CD4-positive, alpha-beta T cell (primary cell): ENCODE measurements at regions not wholly inside any gene's neighbourhood (a gene's known extent, or its start where the extent isn't known, plus 50 kb on each side); places are given as distances from the start of the nearest gene placed in this dataset.
A peak's percentile ranks its signal among the peaks of the same experiment; 100 is the strongest.

Experiments
- ATAC-seq: fragments of 200-7000 bp; cut with Tn5 transposase; one replicate; pipeline ENCODE4 v1.10.0; 2022; ENCODE audit warnings: mild to moderate bottlenecking; ENCODE audit not compliant: poor library complexity
- CTCF ChIA-PET: fragments of 350-600 bp; sonication (Branson Sonifier 250); formaldehyde crosslinking; loops from one replicate; lab custom pipeline; 2021; ENCODE audit warnings: antibody characterized with exemption, inconsistent platforms; lab: Charles Lee
- POLR2A ChIA-PET: fragments of 350-600 bp; sonication (Branson Sonifier 250); formaldehyde crosslinking; loops from one replicate; lab custom pipeline; 2021; ENCODE audit warnings: antibody characterized with exemption, inconsistent platforms; lab: Charles Lee
- DNase-seq, 14 experiments: peaks; one replicate each; pipeline ENCODE4 v3.0.0-alpha.2; 2013 to 2020; ENCODE audit warnings: mixed read lengths in 2 of 14
- H3K27ac ChIP-seq, 2 donors: one replicate each; pipeline versions ENCODE4 v1.5.1 to v1.7.0; 2013; ENCODE audit warnings: low read length in 2 of 2, low read depth in 1 of 2, mild to moderate bottlenecking in 1 of 2
- H3K27me3 ChIP-seq, 2 experiments: 1 replicate in 1 of 2; 2 replicates in 1 of 2; pipeline versions ENCODE4 v1.6.1 to v1.7.0; 2013; ENCODE audit warnings: low read length in 2 of 2, control low read depth in 1 of 2, mild to moderate bottlenecking in 1 of 2, moderate library complexity in 1 of 2; ENCODE audit not compliant: insufficient read depth in 2 of 2, control insufficient read depth in 1 of 2
- H3K36me3 ChIP-seq: one replicate; pipeline ENCODE4 v1.6.1; 2013; ENCODE audit warnings: low read length, control low read depth; ENCODE audit not compliant: insufficient read depth
- H3K4me1 ChIP-seq: one replicate; pipeline ENCODE4 v1.6.1; 2013; ENCODE audit warnings: low read length, control low read depth; ENCODE audit not compliant: insufficient read depth
- H3K4me3 ChIP-seq: one replicate; pipeline ENCODE4 v1.5.1; 2013; ENCODE audit warnings: mild to moderate bottlenecking, low read length, moderate library complexity
- H3K9me3 ChIP-seq, 2 experiments: 1 replicate in 1 of 2; 2 replicates in 1 of 2; pipeline versions ENCODE4 v1.6.1 to v1.7.0; 2013; ENCODE audit warnings: low read length in 2 of 2, mild to moderate bottlenecking in 2 of 2, control low read depth in 1 of 2, moderate library complexity in 1 of 2; ENCODE audit not compliant: control insufficient read depth in 1 of 2, insufficient read depth in 1 of 2
- H3K27ac Mint-ChIP-seq: one replicate; pipeline ENCODE4 v1.8.0; 2020; ENCODE audit warnings: mixed read lengths
- H3K27me3 Mint-ChIP-seq: one replicate; pipeline ENCODE4 v1.8.0; 2021; ENCODE audit warnings: mixed read lengths
- H3K36me3 Mint-ChIP-seq: one replicate; pipeline ENCODE4 v1.8.0; 2021; ENCODE audit warnings: low read depth, mixed read lengths
- H3K4me1 Mint-ChIP-seq: one replicate; pipeline ENCODE4 v1.8.0; 2021; ENCODE audit warnings: low read depth, mixed read lengths
- H3K4me3 Mint-ChIP-seq: one replicate; pipeline ENCODE4 v1.8.0; 2020; ENCODE audit warnings: mild to moderate bottlenecking, mixed read lengths
- H3K9me3 Mint-ChIP-seq: one replicate; pipeline ENCODE4 v1.8.0; 2020; ENCODE audit warnings: mixed read lengths
- CTCF ChIP-seq: fragments of 200-600 bp; IDR thresholded peaks from one replicate; pipeline ENCODE4 v1.8.0; 2022; ENCODE audit warnings: antibody characterized with exemption, mild to moderate bottlenecking
- intact Hi-C, 2 experiments: fragments of 100-400 bp; cut with DNase I in 1 of 2; cut with micrococcal nuclease in 1 of 2; formaldehyde crosslinking; loops; one replicate each; pipeline versions ENCODE4 v1.15.1 to v1.9.0; 2023 to 2025; cut with DNase I, micrococcal nuclease

- Histone ChIP-seq H3K36me3 (no peaks in the 10 kb centered on the region), H3K27me3 (no peaks in the 10 kb centered on the region), H3K9me3 (no peaks in the 10 kb centered on the region), H3K27ac (no peak overlapping the region), H3K4me1 (no peaks in the 10 kb centered on the region), H3K4me3 (no peak overlapping the region)
- Mint-ChIP-seq H3K36me3 (no peaks in the 10 kb centered on the region), H3K4me3 (no peak overlapping the region), H3K9me3 (no peaks in the 10 kb centered on the region), H3K4me1 (no peaks in the 10 kb centered on the region), H3K27ac (no peak overlapping the region), H3K27me3 (peaks cover 8% of the 10 kb centered on the region)
- ChIA-PET CTCF (no interaction called here), POLR2A (no interaction called here)
- no peak for DNase-seq
- intact Hi-C loops: no loop called here
- no peak for ATAC-seq
- no peak for TF ChIP-seq CTCF
Observed at GRCh38 chr6:101003075-101003474, 121.9 kb upstream of the ASCC3 start.

- Mint-ChIP-seq H3K9me3 (no peaks in the 10 kb centered on the region), H3K4me3 (peak overlapping the region; percentile 65), H3K27me3 (no peaks in the 10 kb centered on the region), H3K36me3 (no peaks in the 10 kb centered on the region), H3K4me1 (peaks cover 26% of the 10 kb centered on the region), H3K27ac (peak overlapping the region; percentile 57)
- POLR2A ChIA-PET: interaction anchor here (1.0 kb wide), 1 partner anchor 130 kb away, joined by 5 read pairs; the partner anchor contains the start of gene ASCC3
- ATAC-seq (peak; percentile 73), DNase-seq (peak in 5 of 14 experiments; percentile 4 to 63 (median 42))
- H3K27ac ChIP-seq: no peak overlapping the region
- H3K27me3 ChIP-seq: no peaks in the 10 kb centered on the region
- H3K4me1 ChIP-seq: peaks cover 8% of the 10 kb centered on the region
- no peak for TF ChIP-seq CTCF
- intact Hi-C loops: no loop called here
- CTCF ChIA-PET: no interaction called here
- no peaks in the 10 kb centered on the region for H3K36me3 ChIP-seq
- peak overlapping the region; percentile 26 for H3K4me3 ChIP-seq
- no peaks in the 10 kb centered on the region for H3K9me3 ChIP-seq
Observed at GRCh38 chr6:101011186-101011585, 130.1 kb upstream of the ASCC3 start.

GRCh38 chr6:101013612-101014195 lies 132.6 kb upstream of the ASCC3 start:
- Mint-ChIP-seq H3K27ac (no peak overlapping the region), H3K9me3 (no peaks in the 10 kb centered on the region), H3K4me1 (peaks cover 26% of the 10 kb centered on the region), H3K4me3 (no peak overlapping the region), H3K27me3 (no peaks in the 10 kb centered on the region), H3K36me3 (no peaks in the 10 kb centered on the region)
- ATAC-seq (no peak), DNase-seq (no peak)
- Histone ChIP-seq H3K9me3 (no peaks in the 10 kb centered on the region), H3K27ac (no peak overlapping the region), H3K4me1 (peaks cover 8% of the 10 kb centered on the region), H3K27me3 (no peaks in the 10 kb centered on the region), H3K36me3 (no peaks in the 10 kb centered on the region), H3K4me3 (no peak overlapping the region)
- no peak for TF ChIP-seq CTCF
- intact Hi-C loops: no loop called here
- ChIA-PET POLR2A (no interaction called here), CTCF (no interaction called here)
